ENCODE measurements at regions not wholly inside any gene's neighbourhood (a gene's known extent, or its start where the extent isn't known, plus 50 kb on each side); places are given as distances from the start of the nearest gene placed in this dataset.
"Not testable (repeated sequence)": the region's sequence is repeated elsewhere in the genome, so short reads cannot be mapped to it uniquely, and the experiment has no call there.

DNA sequence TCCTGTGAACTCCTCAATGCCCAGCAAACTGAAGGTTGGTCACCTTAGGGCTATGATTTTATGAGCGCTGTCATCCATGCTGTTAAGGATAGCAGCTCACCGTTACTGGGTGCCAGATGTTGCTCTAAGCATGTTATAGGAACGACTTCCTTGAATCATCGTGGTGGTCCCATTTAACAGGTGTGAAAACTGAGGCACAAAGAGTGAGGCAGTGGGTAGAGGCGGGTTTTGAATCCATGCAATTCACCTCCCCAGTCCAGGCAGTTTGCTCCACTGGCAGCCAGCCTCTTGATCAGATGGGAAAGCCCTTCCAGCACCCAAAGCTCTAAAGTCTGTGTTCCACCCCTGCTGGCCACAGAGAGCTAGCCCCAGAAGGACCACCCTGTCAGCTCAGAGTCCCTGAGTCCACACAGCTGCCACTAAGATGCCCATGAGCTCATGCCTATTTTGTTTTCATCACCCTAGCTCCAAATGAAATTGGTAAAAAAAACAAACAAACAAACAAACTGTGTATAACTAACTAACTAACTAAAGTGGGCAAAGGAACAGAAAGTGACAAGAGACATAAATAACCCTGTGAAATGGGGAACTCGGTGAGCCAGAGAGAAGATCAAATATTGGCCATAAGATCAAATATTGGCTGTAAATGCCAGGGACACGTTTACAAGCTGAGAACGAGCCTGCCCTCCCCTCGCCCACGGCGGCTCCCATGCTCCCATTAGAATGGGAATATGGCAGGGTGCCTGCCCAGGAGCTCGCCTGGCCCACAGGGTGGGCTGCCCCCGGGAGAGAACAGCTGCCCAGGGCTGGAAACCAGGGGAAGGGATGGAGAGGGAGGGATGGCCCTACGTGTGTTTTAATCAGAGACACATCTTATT is 72.3 kb upstream of the RFLNA start:
- H3K9ac ChIP-seq (ENCODE audit: low read length): no peak overlapping the region
- Mint-ChIP-seq H3K4me3 (no peak overlapping the region), H3K9me3 (ENCODE audit: insufficient read depth) (peaks cover 3% of the 10 kb centered on the region), H3K4me1 (peaks cover 3% of the 10 kb centered on the region), H3K27me3 (peaks cover 42% of the 10 kb centered on the region), H3K27ac (no peak overlapping the region)
- intact Hi-C loops (cut with micrococcal nuclease): no loop called here
- POLR2A ChIA-PET: no interaction called here
- H4K20me1 ChIP-seq (ENCODE audit: control insufficient read depth, insufficient read depth, low read length, poor library complexity, severe bottlenecking): no peaks in the 10 kb centered on the region
- peaks cover 0 to 8% (median 0%) of the 10 kb centered on the region in 4 experiments for H3K27me3 ChIP-seq (replicated peaks in 1 of 4; ENCODE audit: control extremely low read depth in 1 of 4, control insufficient read depth in 3 of 4, insufficient read depth in 4 of 4, low read length in 3 of 4)
- ATAC-seq (ENCODE audit: low read depth) (no peak), DNase-seq (no peak)
- TF ChIP-seq, protein P1, sequence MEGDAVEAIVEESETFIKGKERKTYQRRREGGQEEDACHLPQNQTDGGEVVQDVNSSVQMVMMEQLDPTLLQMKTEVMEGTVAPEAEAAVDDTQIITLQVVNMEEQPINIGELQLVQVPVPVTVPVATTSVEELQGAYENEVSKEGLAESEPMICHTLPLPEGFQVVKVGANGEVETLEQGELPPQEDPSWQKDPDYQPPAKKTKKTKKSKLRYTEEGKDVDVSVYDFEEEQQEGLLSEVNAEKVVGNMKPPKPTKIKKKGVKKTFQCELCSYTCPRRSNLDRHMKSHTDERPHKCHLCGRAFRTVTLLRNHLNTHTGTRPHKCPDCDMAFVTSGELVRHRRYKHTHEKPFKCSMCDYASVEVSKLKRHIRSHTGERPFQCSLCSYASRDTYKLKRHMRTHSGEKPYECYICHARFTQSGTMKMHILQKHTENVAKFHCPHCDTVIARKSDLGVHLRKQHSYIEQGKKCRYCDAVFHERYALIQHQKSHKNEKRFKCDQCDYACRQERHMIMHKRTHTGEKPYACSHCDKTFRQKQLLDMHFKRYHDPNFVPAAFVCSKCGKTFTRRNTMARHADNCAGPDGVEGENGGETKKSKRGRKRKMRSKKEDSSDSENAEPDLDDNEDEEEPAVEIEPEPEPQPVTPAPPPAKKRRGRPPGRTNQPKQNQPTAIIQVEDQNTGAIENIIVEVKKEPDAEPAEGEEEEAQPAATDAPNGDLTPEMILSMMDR (IDR thresholded peaks at IDR 0.05): no peak
- no peak for TF ChIP-seq EZH2 (IDR thresholded peaks at IDR 0.05; ENCODE audit: borderline replicate concordance, insufficient read depth, low read depth, low read length, poor library complexity, severe bottlenecking)
- no peak overlapping the region for H2AFZ ChIP-seq (ENCODE audit: insufficient read depth, low read depth, low read length, poor library complexity, severe bottlenecking)
- H3K4me3 ChIP-seq (ENCODE audit: control extremely low read depth in 1 of 5, extremely low read depth in 1 of 5, insufficient read depth in 1 of 5, low read depth in 2 of 5, low read length in 4 of 5): no peak overlapping the region
- CTCF ChIA-PET: no interaction called here
- WGBS (ENCODE audit: insufficient coverage): 70% methylated on average over 12 of the region's 14 CpGs
- no peaks in the 10 kb centered on the region for H3K36me3 ChIP-seq (replicated peaks in 1 of 2; ENCODE audit: control extremely low read depth in 1 of 2, control insufficient read depth in 1 of 2, extremely low read depth in 1 of 2, insufficient read depth in 2 of 2, low read length in 1 of 2)
- H3K4me1 ChIP-seq (ENCODE audit: control insufficient read depth in 2 of 2, insufficient read depth in 2 of 2, low read length in 2 of 2): no peaks in the 10 kb centered on the region
- no peak overlapping the region for H3K4me2 ChIP-seq (replicated peaks; ENCODE audit: low read depth, low read length, poor library complexity, severe bottlenecking)
- H3K27ac ChIP-seq (ENCODE audit: low read length in 2 of 2): no peak overlapping the region
- H3K9me3 ChIP-seq (ENCODE audit: control extremely low read depth in 1 of 3, control insufficient read depth in 2 of 3, insufficient read depth in 1 of 3, low read length in 2 of 3): peaks cover 0 to 13% (median 7%) of the 10 kb centered on the region in 3 donors
- H3K79me2 ChIP-seq (ENCODE audit: control insufficient read depth, insufficient read depth, low read length): no peaks in the 10 kb centered on the region

DNA sequence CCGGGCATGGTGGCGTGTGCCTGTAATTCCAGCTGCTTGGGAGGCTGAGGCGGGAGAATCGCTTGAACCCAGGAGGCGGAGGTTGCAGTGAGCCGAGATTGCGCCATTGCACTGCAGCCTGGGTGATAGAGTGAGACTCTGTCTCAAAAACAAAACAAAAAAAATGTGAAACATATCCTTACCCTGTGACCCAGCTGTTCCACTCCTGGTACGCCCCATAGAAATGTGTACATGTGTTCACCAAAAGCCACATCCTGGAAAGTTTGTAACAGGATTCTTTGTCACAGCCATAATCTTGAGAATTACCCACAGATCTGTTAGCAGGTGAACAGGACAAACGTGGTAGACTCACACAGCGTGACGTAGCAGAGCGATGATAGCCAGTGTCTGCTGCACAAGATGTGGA is 71.2 kb upstream of the RFLNA start:
- H3K4me3 Mint-ChIP-seq; POLR2A ChIA-PET; H3K27ac Mint-ChIP-seq; ATAC-seq (ENCODE audit: low read depth); H3K9me3 Mint-ChIP-seq (ENCODE audit: insufficient read depth); H3K36me3 ChIP-seq (replicated peaks in 1 of 2; ENCODE audit: control extremely low read depth in 1 of 2, control insufficient read depth in 1 of 2, extremely low read depth in 1 of 2, insufficient read depth in 2 of 2, low read length in 1 of 2); H2AFZ ChIP-seq (ENCODE audit: insufficient read depth, low read depth, low read length, poor library complexity, severe bottlenecking); CTCF ChIA-PET; H3K79me2 ChIP-seq (ENCODE audit: control insufficient read depth, insufficient read depth, low read length); H3K4me3 ChIP-seq (ENCODE audit: control extremely low read depth in 1 of 5, extremely low read depth in 1 of 5, insufficient read depth in 1 of 5, low read depth in 2 of 5, low read length in 4 of 5); H3K27me3 ChIP-seq (replicated peaks in 1 of 4; ENCODE audit: control extremely low read depth in 1 of 4, control insufficient read depth in 3 of 4, insufficient read depth in 4 of 4, low read length in 3 of 4); H3K4me2 ChIP-seq (replicated peaks; ENCODE audit: low read depth, low read length, poor library complexity, severe bottlenecking); DNase-seq; H3K4me1 ChIP-seq (ENCODE audit: control insufficient read depth in 2 of 2, insufficient read depth in 2 of 2, low read length in 2 of 2); intact Hi-C loops (cut with micrococcal nuclease); H3K9ac ChIP-seq (ENCODE audit: low read length); H3K4me1 Mint-ChIP-seq; H4K20me1 ChIP-seq (ENCODE audit: control insufficient read depth, insufficient read depth, low read length, poor library complexity, severe bottlenecking); H3K27ac ChIP-seq (ENCODE audit: low read length in 2 of 2): not testable (repeated sequence)
- WGBS (ENCODE audit: insufficient coverage): 65% methylated on average over 12 of the region's 12 CpGs
- H3K9me3 ChIP-seq (ENCODE audit: control extremely low read depth in 1 of 3, control insufficient read depth in 2 of 3, insufficient read depth in 1 of 3, low read length in 2 of 3): peaks cover 0 to 13% (median 7%) of the 10 kb centered on the region in 3 donors
- peaks cover 36% of the 10 kb centered on the region for H3K27me3 Mint-ChIP-seq

All from B cell (primary cell).